MM.1S (cell line): ENCODE measurements at regions not wholly inside any gene's neighbourhood (a gene's known extent, or its start where the extent isn't known, plus 50 kb on each side); places are given as distances from the start of the nearest gene placed in this dataset.

Source experiments
- DNase-seq: peaks from one replicate; pipeline ENCODE4 v3.0.0-alpha.2; 2015
- H2AFZ ChIP-seq: fragments of 300-600 bp; sonication (generic); 2 replicates; pipeline ENCODE4 v1.6.0; 2016; ENCODE audit warnings: antibody characterized with exemption, low read length
- H3F3A ChIP-seq: fragments of 300-600 bp; sonication (generic); 2 replicates; pipeline ENCODE4 v1.6.1; 2016; ENCODE audit warnings: mild to moderate bottlenecking, antibody characterized with exemption, low read length, moderate library complexity, mixed read lengths; ENCODE audit not compliant: insufficient read depth
- H3K27ac ChIP-seq: fragments of 300-600 bp; sonication (generic); 2 replicates; pipeline ENCODE4 v1.5.1; 2016; ENCODE audit warnings: mild to moderate bottlenecking, low read length
- H3K27me3 ChIP-seq: fragments of 300-600 bp; sonication (generic); replicated peaks from 2 replicates; pipeline ENCODE4 v1.6.0; 2016; ENCODE audit warnings: low read length; ENCODE audit not compliant: insufficient read depth
- H3K36me3 ChIP-seq: fragments of 300-600 bp; sonication (generic); replicated peaks from 2 replicates; pipeline ENCODE4 v1.6.1; 2016; ENCODE audit warnings: mild to moderate bottlenecking, low read length, mixed read lengths; ENCODE audit not compliant: insufficient read depth
- H3K4me1 ChIP-seq: fragments of 300-600 bp; sonication (generic); 2 replicates; pipeline ENCODE4 v1.6.1; 2016; ENCODE audit warnings: low read length, mixed read lengths
- H3K4me2 ChIP-seq: fragments of 300-600 bp; sonication (generic); 2 replicates; pipeline ENCODE4 v1.6.0; 2016; ENCODE audit warnings: low read depth, low read length
- H3K4me3 ChIP-seq: fragments of 300-600 bp; sonication (generic); 2 replicates; pipeline ENCODE4 v1.5.1; 2016; ENCODE audit warnings: low read length, mixed read lengths
- H3K79me2 ChIP-seq: fragments of 300-600 bp; sonication (generic); 2 replicates; pipeline ENCODE4 v1.6.1; 2016; ENCODE audit warnings: mixed run types, low read length, mixed read lengths
- H3K9ac ChIP-seq: fragments of 300-600 bp; sonication (generic); 2 replicates; pipeline ENCODE4 v1.6.1; 2016; ENCODE audit warnings: low read length, mixed read lengths
- H3K9me2 ChIP-seq: fragments of 300-600 bp; sonication (generic); replicated peaks from 2 replicates; pipeline ENCODE4 v1.6.1; 2016; ENCODE audit warnings: mild to moderate bottlenecking, low read length, mixed read lengths; ENCODE audit not compliant: insufficient read depth
- H3K9me3 ChIP-seq: fragments of 300-600 bp; sonication (generic); replicated peaks from 2 replicates; pipeline ENCODE4 v1.6.1; 2016; ENCODE audit warnings: mild to moderate bottlenecking, low read length, mixed read lengths; ENCODE audit not compliant: insufficient read depth
- H4K20me1 ChIP-seq: fragments of 300-600 bp; sonication (generic); 2 replicates; pipeline ENCODE4 v1.6.1; 2016; ENCODE audit warnings: mild to moderate bottlenecking, low read length, moderate library complexity, mixed read lengths; ENCODE audit not compliant: insufficient read depth
- CTCF ChIP-seq: fragments of 300-600 bp; sonication (generic); IDR thresholded peaks from 2 replicates; pipeline ENCODE4 v1.5.1; 2016; ENCODE audit warnings: antibody characterized with exemption, low read length, mixed read lengths
- EZH2 ChIP-seq: fragments of 300-600 bp; sonication (generic); optimal IDR thresholded peaks from 2 replicates; pipeline ENCODE3; 2017; ENCODE audit warnings: low read depth, mild to moderate bottlenecking, antibody characterized with exemption, low read length, mixed read lengths
- EZH2phosphoT487 ChIP-seq: fragments of 300-600 bp; sonication (generic); IDR thresholded peaks from 2 replicates; pipeline ENCODE4 v1.6.1; 2018; ENCODE audit warnings: antibody characterized with exemption, low read length

DNA sequence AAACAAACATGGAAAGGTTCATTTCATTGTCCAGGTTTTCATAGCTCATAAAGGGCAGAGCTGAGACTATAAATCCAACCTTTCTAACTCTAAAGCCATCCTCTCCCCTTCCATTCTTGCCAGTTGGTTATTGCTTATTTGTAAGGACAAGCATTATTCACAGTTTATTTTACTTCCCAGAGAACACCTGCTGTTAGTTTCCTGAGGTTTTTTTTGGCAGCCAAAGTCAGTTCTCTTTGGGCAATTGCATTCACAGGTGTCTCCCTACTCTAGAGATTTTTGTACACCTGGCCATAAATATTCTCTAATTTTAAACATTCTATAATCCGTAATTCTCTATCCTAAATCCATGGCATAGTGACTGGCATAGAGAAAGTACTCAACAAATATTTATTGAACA lies 87.3 kb upstream of the SPHKAP start:
- Histone ChIP-seq H3F3A (no peaks in the 10 kb centered on the region), H3K9me2 (no peaks in the 10 kb centered on the region), H3K79me2 (no peaks in the 10 kb centered on the region), H3K27me3 (no peaks in the 10 kb centered on the region), H2AFZ (no peak overlapping the region), H3K4me1 (no peaks in the 10 kb centered on the region), H3K4me2 (no peak overlapping the region), H3K9ac (no peak overlapping the region), H4K20me1 (no peaks in the 10 kb centered on the region), H3K27ac (no peak overlapping the region), H3K36me3 (no peaks in the 10 kb centered on the region), H3K4me3 (no peak overlapping the region), H3K9me3 (no peaks in the 10 kb centered on the region)
- TF ChIP-seq EZH2 (no peak), CTCF (no peak), EZH2phosphoT487 (no peak)
- DNase-seq: no peak

DNA sequence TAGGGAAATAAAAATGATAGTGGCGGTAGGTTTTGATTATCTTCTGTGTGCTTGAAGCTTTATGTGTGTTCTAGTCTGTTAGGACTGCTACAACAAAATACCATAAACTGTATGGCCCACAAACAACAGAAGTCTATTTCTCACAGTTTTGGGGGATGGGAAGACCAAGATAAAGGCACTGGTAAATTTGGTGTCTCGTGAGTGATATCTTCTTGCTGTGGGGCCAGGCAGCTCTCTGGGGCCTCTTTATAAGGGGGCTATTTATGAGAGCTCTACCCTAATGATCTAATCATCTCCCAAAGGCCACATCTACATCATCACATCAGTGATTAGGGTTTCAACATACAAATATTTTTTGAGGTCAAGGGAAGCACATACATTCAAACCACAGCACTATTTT lies 86.8 kb upstream of the SPHKAP start:
- Histone ChIP-seq H3K9ac (no peak overlapping the region), H3K9me3 (no peaks in the 10 kb centered on the region), H3F3A (no peaks in the 10 kb centered on the region), H3K79me2 (no peaks in the 10 kb centered on the region), H3K4me3 (no peak overlapping the region), H4K20me1 (no peaks in the 10 kb centered on the region), H3K9me2 (no peaks in the 10 kb centered on the region), H3K4me1 (no peaks in the 10 kb centered on the region), H3K27ac (no peak overlapping the region), H2AFZ (no peak overlapping the region), H3K4me2 (no peak overlapping the region), H3K36me3 (no peaks in the 10 kb centered on the region), H3K27me3 (no peaks in the 10 kb centered on the region)
- no peak for TF ChIP-seq EZH2
- no peak for TF ChIP-seq EZH2phosphoT487
- no peak for DNase-seq

GRCh38 chr2:228263156-228263555 lies 81.7 kb upstream of the SPHKAP start:
- H3K27me3 ChIP-seq: no peaks in the 10 kb centered on the region
- H3K9me3 ChIP-seq: no peaks in the 10 kb centered on the region
- H3K27ac ChIP-seq: no peak overlapping the region
- no peaks in the 10 kb centered on the region for H3K79me2 ChIP-seq
- TF ChIP-seq EZH2phosphoT487: no peak
- no peak for TF ChIP-seq EZH2
- TF ChIP-seq CTCF: no peak
- H3K4me2 ChIP-seq: no peak overlapping the region
- no peak for DNase-seq
- no peaks in the 10 kb centered on the region for H4K20me1 ChIP-seq
- H3K9me2 ChIP-seq: no peaks in the 10 kb centered on the region
- H2AFZ ChIP-seq: no peak overlapping the region
- no peak overlapping the region for H3K9ac ChIP-seq
- no peaks in the 10 kb centered on the region for H3F3A ChIP-seq
- no peaks in the 10 kb centered on the region for H3K36me3 ChIP-seq
- no peak overlapping the region for H3K4me3 ChIP-seq
- no peaks in the 10 kb centered on the region for H3K4me1 ChIP-seq

GRCh38 chr2:228261546-228261945 lies 80.1 kb upstream of the SPHKAP start:
- Histone ChIP-seq H3K9me2 (no peaks in the 10 kb centered on the region), H3K27me3 (no peaks in the 10 kb centered on the region)

More at GRCh38 chr2:228261546-228261945, 80.1 kb upstream of the SPHKAP start:
- H3F3A ChIP-seq: no peaks in the 10 kb centered on the region
- H3K4me3 ChIP-seq: no peak overlapping the region
- no peaks in the 10 kb centered on the region for H3K79me2 ChIP-seq
- H3K9ac ChIP-seq: no peak overlapping the region
- H2AFZ ChIP-seq: no peak overlapping the region
- DNase-seq: no peak
- H3K4me2 ChIP-seq: no peak overlapping the region
- H3K9me3 ChIP-seq: no peaks in the 10 kb centered on the region
- no peaks in the 10 kb centered on the region for H4K20me1 ChIP-seq
- TF ChIP-seq EZH2phosphoT487: no peak
- no peak overlapping the region for H3K27ac ChIP-seq
- no peaks in the 10 kb centered on the region for H3K36me3 ChIP-seq
- H3K4me1 ChIP-seq: no peaks in the 10 kb centered on the region
